Skin epidermis (tissue), 12 donors: ENCODE measurements at regions not wholly inside any gene's neighbourhood (a gene's known extent, or its start where the extent isn't known, plus 50 kb on each side); places are given as distances from the start of the nearest gene placed in this dataset.

ENCODE experiments used
- H3K27ac ChIP-seq, 21 experiments: fragments of 200-600 bp; sonication (generic) in 11 of 21; one replicate each; pipeline ENCODE4 v1.5.0; 2020; ENCODE audit warnings: mild to moderate bottlenecking in 3 of 21, inconsistent platforms in 2 of 21, moderate library complexity in 2 of 21
- H3K4me3 ChIP-seq, 7 experiments: fragments of 200-600 bp; sonication (generic) in 2 of 7; one replicate each; pipeline ENCODE4 v1.5.0; 2020; ENCODE audit warnings: inconsistent platforms in 2 of 7, mild to moderate bottlenecking in 2 of 7, moderate library complexity in 1 of 7

- H3K27ac ChIP-seq, result peak overlapping the region in 1 of 21 experiments; percentile 66
- H3K4me3 ChIP-seq, result no peak overlapping the region
Measured at GRCh38 chr12:111102102-111102739, 181.8 kb upstream of the MYL2 start.

DNA sequence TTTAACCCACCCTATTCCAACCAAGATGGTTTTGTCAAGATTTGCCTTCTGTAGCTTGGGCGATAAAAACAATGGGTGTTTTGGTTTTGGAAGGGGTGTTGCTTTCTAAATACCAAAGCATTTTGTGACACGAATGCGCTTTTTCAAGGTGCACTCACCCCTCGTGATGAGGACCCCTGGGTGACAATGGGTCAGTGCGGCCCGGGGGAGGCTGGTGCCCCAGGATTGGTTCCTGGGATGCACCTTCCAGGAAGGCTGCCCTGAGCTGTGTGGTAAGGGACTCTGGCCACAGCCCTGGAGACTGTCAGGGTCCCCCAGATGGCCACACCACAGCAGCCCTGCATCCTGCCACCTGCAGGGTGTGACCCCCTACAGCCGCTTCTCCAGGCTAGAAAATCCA, 180.6 kb upstream of the MYL2 start:
- no peak overlapping the region for H3K27ac ChIP-seq

DNA sequence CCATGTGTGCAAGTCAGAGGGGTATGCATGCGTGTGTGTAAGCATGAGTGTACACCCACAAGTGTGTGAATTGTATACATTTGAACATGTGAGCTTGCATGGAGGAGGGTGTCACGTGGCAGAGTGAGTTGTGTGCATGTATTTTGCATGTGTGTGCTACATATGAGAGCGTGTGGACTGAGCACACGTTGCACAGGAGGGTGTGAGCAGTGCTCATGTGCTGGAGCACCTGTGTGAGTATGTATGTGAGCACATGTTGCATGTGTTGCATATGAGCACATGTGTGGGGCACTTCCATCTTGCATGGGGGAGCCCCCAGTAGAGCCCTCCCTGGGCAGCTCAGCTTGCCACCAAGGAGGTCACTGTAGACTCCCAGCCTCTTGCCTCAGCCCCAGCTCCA, 180.2 kb upstream of the MYL2 start:
- no peak overlapping the region for H3K27ac ChIP-seq
- no peak overlapping the region for H3K4me3 ChIP-seq

More for the DNA sequence above, 180.6 kb upstream of the MYL2 start:
- no peak overlapping the region for H3K4me3 ChIP-seq

GRCh38 chr12:111100003-111100402, 179.6 kb upstream of the MYL2 start:
- Histone ChIP-seq H3K4me3 (no peak overlapping the region), H3K27ac (no peak overlapping the region)

DNA sequence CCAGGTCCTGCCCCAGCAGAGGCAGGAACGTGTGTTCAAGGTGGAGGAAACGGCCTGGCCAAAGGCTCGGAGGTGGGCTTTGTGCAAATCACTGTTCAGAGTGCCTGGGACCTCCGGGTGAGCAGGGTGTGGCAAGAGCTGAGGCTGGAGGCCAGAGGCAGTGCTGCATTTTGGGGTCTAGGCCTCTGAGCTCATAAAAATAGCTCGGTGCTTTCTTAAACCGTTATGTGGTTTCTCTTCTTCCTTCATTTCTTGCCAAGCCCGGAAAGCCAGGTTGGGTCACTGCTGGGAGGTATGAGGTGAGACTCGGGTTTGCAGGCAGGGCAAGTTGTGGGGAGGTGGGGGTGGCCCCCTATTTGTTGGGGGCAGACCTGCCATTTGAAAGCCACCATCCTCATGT, 178.8 kb upstream of the MYL2 start:
- no peak overlapping the region for H3K27ac ChIP-seq
- H3K4me3 ChIP-seq, result no peak overlapping the region

- H3K27ac ChIP-seq, result no peak overlapping the region
- H3K4me3 ChIP-seq, result no peak overlapping the region
Measured at GRCh38 chr12:111094157-111095010, 174.0 kb upstream of the MYL2 start.

DNA sequence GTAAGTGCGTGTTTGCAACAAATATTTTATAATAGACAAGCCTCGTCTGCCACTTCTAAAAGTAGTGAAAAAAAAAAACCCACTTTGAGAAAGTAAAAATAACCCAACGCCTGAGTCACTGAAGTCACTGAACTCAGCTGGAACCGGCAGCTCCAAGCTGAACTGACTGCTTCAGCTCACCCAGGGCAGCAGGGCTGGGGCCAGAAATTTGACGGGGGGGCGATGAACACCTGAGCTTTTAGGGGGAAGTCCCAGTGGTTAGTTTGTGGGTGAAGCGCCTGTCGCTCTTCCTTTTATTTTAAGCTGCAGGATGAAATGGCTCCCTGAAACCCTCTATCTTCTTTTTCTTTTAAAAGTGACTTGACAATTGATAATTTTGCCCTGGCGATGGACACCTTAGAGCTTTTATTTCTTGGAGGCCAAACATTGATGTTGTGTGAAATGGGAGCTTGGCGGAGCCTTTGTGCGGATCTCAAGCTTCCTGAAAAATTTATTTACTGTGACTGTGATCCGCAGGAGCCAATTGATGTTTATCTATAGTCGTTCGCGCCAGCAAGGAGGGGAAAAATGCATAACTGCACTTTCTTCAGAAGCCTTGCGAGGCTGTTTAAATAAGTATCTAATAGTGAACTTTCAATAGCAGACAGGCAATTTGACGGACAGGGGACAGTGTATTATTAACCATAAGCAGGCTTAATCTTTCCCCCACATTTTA, 173.2 kb upstream of the MYL2 start:
- Histone ChIP-seq H3K27ac (no peak overlapping the region), H3K4me3 (no peak overlapping the region)

DNA sequence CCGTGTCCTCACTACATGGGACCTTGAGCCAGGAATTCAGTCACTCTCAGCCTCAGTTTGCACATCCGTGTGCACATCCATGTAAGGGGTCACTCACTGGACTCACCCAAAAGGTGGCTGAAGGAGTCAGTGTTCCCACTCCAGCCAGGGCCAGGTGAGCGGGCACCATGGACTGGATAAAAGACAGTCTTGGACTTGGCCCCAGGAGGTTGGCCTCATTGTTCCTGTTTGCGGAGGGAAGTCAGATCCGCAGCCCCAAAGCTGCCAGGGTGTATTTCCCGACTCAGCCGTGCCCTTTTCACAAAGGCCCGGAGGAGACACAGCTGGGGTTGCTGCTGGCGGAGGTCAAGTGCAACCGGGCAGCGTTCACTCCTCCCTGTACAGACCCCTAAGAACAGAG, 170.7 kb upstream of the MYL2 start:
- no peak overlapping the region for H3K27ac ChIP-seq

GRCh38 chr12:111089616-111090015, 169.2 kb upstream of the MYL2 start:
- H3K4me3 ChIP-seq, result no peak overlapping the region
- H3K27ac ChIP-seq, result no peak overlapping the region

More for the DNA sequence above, 170.7 kb upstream of the MYL2 start:
- H3K4me3 ChIP-seq, result no peak overlapping the region

DNA sequence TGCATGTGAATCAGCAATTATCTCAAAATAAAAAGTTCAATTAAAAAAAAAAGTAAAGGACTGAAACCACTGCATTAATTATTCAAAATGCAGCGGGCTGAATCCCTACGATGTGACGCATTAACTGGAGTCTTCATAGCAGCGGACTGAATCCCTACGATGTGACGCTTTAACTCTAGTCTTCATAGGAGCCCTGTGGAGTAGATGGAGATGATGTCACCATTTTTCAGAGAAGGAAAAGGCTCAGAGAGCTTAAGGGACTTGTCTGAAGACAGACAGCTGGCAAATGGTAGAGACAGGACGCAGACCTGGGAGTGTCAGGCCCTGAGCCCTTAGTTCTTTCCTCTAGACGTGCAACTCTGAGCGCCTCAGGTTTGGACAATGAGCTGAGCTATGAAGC, 168.0 kb upstream of the MYL2 start:
- no peak overlapping the region for H3K4me3 ChIP-seq
- no peak overlapping the region for H3K27ac ChIP-seq

GRCh38 chr12:111086947-111087700, 166.7 kb upstream of the MYL2 start:
- no peak overlapping the region for H3K27ac ChIP-seq
- no peak overlapping the region for H3K4me3 ChIP-seq

- Histone ChIP-seq H3K4me3 (no peak overlapping the region), H3K27ac (no peak overlapping the region)
Measured at GRCh38 chr12:111085096-111085495, 164.7 kb upstream of the MYL2 start.

- no peak overlapping the region for H3K27ac ChIP-seq
- no peak overlapping the region for H3K4me3 ChIP-seq
Measured at GRCh38 chr12:111084605-111085004, 164.2 kb upstream of the MYL2 start.

GRCh38 chr12:111084158-111084557, 163.8 kb upstream of the MYL2 start:
- no peak overlapping the region for H3K27ac ChIP-seq

GRCh38 chr12:111081600-111081999, 161.2 kb upstream of the MYL2 start:
- no peak overlapping the region for H3K27ac ChIP-seq
- no peak overlapping the region for H3K4me3 ChIP-seq

More at GRCh38 chr12:111084158-111084557, 163.8 kb upstream of the MYL2 start:
- no peak overlapping the region for H3K4me3 ChIP-seq

GRCh38 chr12:111078731-111079130, 158.4 kb upstream of the MYL2 start:
- H3K27ac ChIP-seq, result no peak overlapping the region
- no peak overlapping the region for H3K4me3 ChIP-seq

DNA sequence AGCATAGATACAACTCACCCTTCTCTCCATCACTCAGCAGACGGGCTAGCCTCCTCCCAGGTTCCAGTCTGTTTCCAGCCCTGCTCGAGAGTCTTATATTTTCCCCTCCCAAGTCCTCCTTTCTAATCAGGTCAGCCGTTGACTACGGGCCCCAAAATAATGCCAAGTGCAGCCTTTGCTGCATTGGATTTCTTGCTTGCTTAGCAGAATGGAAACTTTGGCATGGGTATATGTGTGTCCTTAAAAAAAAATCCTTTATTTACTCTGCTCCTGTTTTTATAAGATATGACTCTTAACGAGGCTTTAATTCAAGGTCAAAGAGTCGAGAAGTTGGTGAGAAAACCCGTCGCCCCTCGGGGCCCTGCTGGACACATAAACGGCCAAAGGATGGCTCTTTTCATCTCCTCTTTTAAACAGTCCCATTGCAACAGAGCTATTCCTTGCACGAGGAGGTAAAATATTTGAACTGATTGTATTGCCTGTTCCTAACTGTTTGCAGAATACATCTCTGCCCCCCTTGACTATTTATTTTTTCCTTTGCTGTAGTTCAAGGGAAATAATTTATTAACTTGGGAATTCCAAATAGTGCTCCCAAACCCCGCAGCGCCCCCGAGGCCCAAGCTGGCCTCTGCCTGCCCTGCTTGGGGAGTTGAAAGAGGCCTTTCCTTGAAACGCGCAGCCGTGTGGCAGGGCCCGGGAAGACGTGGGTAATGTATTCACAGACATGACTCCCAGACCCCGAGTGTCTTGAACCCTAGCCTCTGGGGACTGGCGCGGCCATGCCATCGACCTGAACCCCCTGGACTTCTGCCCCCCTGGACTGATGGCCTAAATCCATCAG, 156.5 kb upstream of the MYL2 start:
- Histone ChIP-seq H3K4me3 (no peak overlapping the region), H3K27ac (no peak overlapping the region)

DNA sequence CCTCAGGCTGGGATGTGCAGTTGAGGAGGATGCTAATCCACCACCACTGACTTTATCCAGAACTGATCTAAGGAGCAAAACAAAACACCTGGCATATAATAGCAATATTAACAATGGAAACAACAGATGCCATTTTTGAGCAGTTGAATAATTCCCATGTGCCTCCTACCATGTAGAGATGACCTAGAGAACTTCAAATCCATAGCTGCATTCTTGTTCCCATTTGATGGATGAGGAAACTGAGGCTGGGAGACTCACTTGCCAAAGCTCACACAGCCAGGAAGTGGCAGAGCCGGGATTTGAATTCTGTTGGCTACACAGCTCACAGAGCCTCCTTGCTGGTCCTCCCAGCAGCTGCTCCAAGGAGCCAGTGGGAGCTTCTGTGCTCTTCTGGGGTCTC, 155.8 kb upstream of the MYL2 start:
- Histone ChIP-seq H3K27ac (no peak overlapping the region), H3K4me3 (no peak overlapping the region)

- Histone ChIP-seq H3K27ac (no peak overlapping the region), H3K4me3 (no peak overlapping the region)
Measured at GRCh38 chr12:111074965-111075364, 154.6 kb upstream of the MYL2 start.
